ENCODE measurements at regions not wholly inside any gene's neighbourhood (a gene's known extent, or its start where the extent isn't known, plus 50 kb on each side); places are given as distances from the start of the nearest gene placed in this dataset.

DNA sequence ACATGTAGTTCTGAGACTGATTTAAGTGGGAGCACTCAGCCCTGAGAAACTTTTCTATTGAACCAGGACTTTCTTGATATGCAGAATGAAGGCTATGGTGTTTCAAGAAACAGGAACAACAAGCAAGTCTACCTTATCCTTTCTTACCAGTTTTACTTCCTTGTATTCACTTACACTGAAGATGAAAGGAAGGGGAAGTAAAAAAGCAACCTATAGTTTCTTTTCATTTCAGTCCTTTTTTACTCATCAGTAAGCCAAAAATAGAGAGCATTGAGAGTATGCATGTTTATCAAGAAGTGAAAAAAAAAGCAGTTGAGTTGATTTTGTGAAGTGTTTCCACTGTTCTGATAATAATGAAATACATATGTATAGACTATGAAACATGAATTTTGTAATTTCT lies 1010.3 kb downstream of the AMY1C start:
- TF ChIP-seq, protein P1, sequence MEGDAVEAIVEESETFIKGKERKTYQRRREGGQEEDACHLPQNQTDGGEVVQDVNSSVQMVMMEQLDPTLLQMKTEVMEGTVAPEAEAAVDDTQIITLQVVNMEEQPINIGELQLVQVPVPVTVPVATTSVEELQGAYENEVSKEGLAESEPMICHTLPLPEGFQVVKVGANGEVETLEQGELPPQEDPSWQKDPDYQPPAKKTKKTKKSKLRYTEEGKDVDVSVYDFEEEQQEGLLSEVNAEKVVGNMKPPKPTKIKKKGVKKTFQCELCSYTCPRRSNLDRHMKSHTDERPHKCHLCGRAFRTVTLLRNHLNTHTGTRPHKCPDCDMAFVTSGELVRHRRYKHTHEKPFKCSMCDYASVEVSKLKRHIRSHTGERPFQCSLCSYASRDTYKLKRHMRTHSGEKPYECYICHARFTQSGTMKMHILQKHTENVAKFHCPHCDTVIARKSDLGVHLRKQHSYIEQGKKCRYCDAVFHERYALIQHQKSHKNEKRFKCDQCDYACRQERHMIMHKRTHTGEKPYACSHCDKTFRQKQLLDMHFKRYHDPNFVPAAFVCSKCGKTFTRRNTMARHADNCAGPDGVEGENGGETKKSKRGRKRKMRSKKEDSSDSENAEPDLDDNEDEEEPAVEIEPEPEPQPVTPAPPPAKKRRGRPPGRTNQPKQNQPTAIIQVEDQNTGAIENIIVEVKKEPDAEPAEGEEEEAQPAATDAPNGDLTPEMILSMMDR (IDR thresholded peaks at IDR 0.05; ENCODE audit: low read depth, low read length): no peak
- H3K4me3 ChIP-seq (replicated peaks in 1 of 2; ENCODE audit: low read depth in 2 of 2, low read length in 2 of 2): no peak overlapping the region
- DNase-seq (ENCODE audit: low read depth in 2 of 2): no peak

DNA sequence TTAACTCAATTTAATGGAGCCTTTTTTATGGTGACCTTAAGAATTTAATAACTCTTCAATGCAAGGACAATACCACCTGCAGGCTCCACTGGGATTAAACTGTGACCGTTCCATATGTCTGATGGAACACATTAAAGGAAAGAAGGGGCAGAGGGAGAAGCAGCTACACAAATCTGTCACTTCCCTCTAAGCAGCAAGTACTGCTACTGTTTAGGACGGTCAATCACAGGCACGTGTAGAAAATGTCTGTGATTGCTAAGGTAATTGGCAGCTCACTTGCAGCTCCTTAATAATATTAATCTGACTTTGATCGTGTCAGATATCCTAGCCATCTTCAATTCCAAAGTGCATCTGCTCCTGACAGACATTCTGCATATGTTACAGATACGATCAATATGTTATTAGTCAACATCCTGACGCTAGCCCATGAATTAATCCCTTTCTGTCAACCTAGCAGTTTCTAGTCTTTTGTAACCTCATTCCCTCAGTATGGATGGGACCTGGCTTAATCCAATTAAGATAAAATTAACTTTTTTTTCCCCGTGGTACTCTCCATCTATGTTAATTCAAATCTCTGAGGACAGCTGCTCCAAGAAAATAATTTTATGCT lies 1012.4 kb downstream of the AMY1C start:
- DNase-seq (ENCODE audit: low read depth in 2 of 2): no peak
- no peak overlapping the region for H3K4me3 ChIP-seq (replicated peaks in 1 of 2; ENCODE audit: low read depth in 2 of 2, low read length in 2 of 2)
- TF ChIP-seq, protein P1 (IDR thresholded peaks at IDR 0.05; ENCODE audit: low read depth, low read length): no peak

DNA sequence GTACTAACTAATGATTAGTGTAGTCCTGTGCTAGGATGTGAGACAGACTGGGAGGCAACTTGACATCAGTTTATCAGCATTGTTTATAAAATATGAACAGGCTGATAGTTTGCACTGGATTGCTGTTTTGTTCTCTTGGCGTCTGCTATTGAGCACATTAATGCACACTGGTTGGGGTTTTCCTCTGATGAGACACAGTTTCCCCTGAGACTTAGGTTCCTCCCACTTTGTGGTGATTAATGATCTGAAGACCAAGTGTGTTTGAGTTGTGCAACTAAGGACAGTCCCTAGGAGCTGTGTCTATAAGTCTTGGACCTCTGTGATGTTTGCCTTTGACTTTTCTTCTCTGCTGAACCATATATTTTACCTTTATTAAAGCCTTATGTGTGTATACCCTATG lies 1015.4 kb downstream of the AMY1C start:
- peak in 1 of 2 donors; percentile 26 for DNase-seq (ENCODE audit: low read depth in 2 of 2)
- no peak overlapping the region for H3K4me3 ChIP-seq (replicated peaks in 1 of 2; ENCODE audit: low read depth in 2 of 2, low read length in 2 of 2)

DNA sequence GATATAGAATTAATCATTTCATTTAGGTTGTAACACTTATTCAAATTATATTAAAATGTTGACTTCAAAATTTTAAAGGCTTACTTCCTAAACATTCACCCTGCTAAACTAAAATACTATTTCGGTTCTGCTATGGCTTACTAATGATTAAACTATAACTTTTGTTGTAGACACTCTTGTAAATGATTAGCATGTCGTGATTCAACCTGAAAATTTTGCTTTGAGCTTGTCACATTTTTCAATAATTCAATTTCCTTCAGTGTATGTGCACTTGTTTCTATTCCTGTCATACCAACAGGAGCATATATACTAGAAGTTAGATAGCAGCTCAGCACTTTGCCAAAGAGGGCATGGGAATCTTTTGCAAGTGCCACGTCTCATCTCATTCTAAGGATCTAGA lies 1018.8 kb downstream of the AMY1C start:
- TF ChIP-seq, protein P1 (IDR thresholded peaks at IDR 0.05; ENCODE audit: low read depth, low read length): no peak
- no peak for DNase-seq (ENCODE audit: low read depth in 2 of 2)
- H3K4me3 ChIP-seq (replicated peaks in 1 of 2; ENCODE audit: low read depth in 2 of 2, low read length in 2 of 2): no peak overlapping the region

More for the DNA sequence above, 1015.4 kb downstream of the AMY1C start:
- TF ChIP-seq, protein P1 (IDR thresholded peaks at IDR 0.05; ENCODE audit: low read depth, low read length): no peak

DNA sequence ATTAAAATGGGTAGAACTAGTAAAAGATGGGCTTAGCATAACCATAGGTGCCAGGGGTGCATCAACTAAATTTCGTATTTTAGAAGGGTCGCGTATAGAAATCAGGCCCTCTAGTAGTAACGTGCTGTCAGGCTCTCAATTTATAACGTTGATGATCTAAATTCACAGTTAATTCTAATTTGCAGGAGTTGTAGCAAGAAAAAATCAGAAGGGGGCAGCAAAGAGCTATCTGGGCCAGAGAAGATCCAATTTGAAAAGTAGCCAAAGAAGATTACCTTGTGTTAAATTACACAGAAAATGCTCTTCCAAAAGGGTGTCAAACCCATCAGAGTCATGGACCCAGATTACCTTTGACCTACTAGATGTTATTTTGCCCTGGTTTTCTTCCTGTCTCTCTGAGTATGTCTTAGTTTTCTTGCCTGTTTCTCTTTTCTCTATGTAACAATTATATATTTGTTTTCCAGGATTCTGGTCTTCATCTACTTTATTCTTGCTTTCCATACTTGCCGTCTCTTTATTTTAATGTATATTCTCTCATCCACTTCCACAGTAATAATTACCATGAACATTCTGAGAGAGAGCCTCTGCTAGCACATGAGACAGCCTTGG lies 1030.9 kb downstream of the AMY1C start:
- H3K4me3 ChIP-seq (replicated peaks in 1 of 2; ENCODE audit: low read depth in 2 of 2, low read length in 2 of 2): no peak overlapping the region
- TF ChIP-seq, protein P1 (IDR thresholded peaks at IDR 0.05; ENCODE audit: low read depth, low read length): peak; percentile 66
- DNase-seq (ENCODE audit: low read depth in 2 of 2): peak; percentile 29 to 41

DNA sequence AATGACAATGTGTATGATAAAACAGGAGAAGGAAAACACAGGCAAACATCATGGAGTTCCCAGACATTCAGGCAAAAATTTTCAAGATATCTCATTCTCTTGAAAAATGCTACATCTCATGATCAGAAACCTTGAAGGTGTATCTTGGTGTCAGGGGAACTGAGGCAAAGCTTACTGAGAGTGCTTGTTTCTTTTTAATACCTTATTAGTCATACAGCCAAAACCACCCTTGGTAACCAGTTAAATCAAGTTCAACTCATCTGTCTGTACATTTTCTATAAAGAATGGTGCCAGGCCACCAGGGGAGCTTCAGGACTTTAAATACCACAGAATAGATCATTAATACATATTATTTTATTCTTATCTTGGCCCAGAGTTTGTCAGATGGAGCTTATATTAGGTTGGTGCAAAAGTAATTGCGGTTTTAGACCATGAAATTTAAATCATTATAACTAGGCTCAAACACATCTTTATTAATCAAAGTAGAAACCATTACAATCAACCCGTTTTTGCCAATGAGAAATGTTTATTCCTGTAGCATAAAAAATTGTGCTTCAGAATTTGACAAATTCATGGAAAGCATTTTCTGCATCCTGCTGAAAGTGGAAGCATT lies 1036.0 kb downstream of the AMY1C start:
- TF ChIP-seq, protein P1 (IDR thresholded peaks at IDR 0.05; ENCODE audit: low read depth, low read length): no peak
- DNase-seq (ENCODE audit: low read depth in 2 of 2): no peak
- H3K4me3 ChIP-seq (replicated peaks in 1 of 2; ENCODE audit: low read depth in 2 of 2, low read length in 2 of 2): no peak overlapping the region

Data from cardiac fibroblast (primary cell).